CD14-positive monocyte (primary cell): ENCODE measurements at regions not wholly inside any gene's neighbourhood (a gene's known extent, or its start where the extent isn't known, plus 50 kb on each side); places are given as distances from the start of the nearest gene placed in this dataset.

Experiments used
- DNase-seq, 3 donors: peaks; one replicate each; pipeline ENCODE4 v3.0.0-alpha.2; 2011 to 2022
- H2AFZ ChIP-seq: 2 replicates; pipeline ENCODE4 v1.6.0; 2012; ENCODE audit warnings: mild to moderate bottlenecking, low read depth, low read length, inconsistent platforms; ENCODE audit not compliant: insufficient read depth, poor library complexity, severe bottlenecking
- H3K27ac ChIP-seq, 2 donors: 1 replicate in 1 of 2; 2 replicates in 1 of 2; pipeline ENCODE4 v1.5.1; 2012 to 2013; ENCODE audit warnings: low read length in 2 of 2, control low read depth in 1 of 2, inconsistent platforms in 1 of 2, low read depth in 1 of 2, mild to moderate bottlenecking in 1 of 2
- H3K27me3 ChIP-seq, 2 donors: one replicate each; pipeline versions ENCODE4 v1.6.0 to v1.6.1; 2011 to 2013; ENCODE audit warnings: low read length in 2 of 2; ENCODE audit not compliant: control insufficient read depth in 2 of 2, insufficient read depth in 2 of 2
- H3K36me3 ChIP-seq, 2 donors: replicated peaks in 1 of 2; 1 replicate in 1 of 2; 2 replicates in 1 of 2; pipeline versions ENCODE4 v1.5.1 to v1.6.1; 2012 to 2013; ENCODE audit warnings: low read length in 2 of 2, control low read depth in 1 of 2, inconsistent platforms in 1 of 2, mild to moderate bottlenecking in 1 of 2; ENCODE audit not compliant: insufficient read depth in 2 of 2, control insufficient read depth in 1 of 2
- H3K4me1 ChIP-seq, 2 donors: 1 replicate in 1 of 2; 2 replicates in 1 of 2; pipeline versions ENCODE4 v1.5.1 to v1.6.1; 2012 to 2013; ENCODE audit warnings: low read length in 2 of 2, control low read depth in 1 of 2, inconsistent platforms in 1 of 2, mild to moderate bottlenecking in 1 of 2, moderate library complexity in 1 of 2; ENCODE audit not compliant: insufficient read depth in 2 of 2, control insufficient read depth in 1 of 2
- H3K4me2 ChIP-seq: replicated peaks from 2 replicates; pipeline ENCODE3; 2012; ENCODE audit warnings: low read length, moderate library complexity, mild to moderate bottlenecking; ENCODE audit not compliant: poor library complexity, severe bottlenecking; ENCODE audit errors: extremely low read depth
- H3K4me3 ChIP-seq, 3 experiments: fragments of 200-600 bp in 1 of 3; sonication (generic) in 1 of 3; replicated peaks in 1 of 3; 1 replicate in 2 of 3; 2 replicates in 1 of 3; pipeline ENCODE4 v1.5.1; 2011 to 2013; ENCODE audit warnings: low read length in 3 of 3, mild to moderate bottlenecking in 3 of 3, control low read depth in 2 of 3, low read depth in 2 of 3, inconsistent platforms in 1 of 3, moderate library complexity in 1 of 3
- H3K79me2 ChIP-seq: 2 replicates; pipeline ENCODE4 v1.6.0; 2012; ENCODE audit warnings: mild to moderate bottlenecking, control low read depth, inconsistent platforms, low read length, moderate library complexity; ENCODE audit not compliant: insufficient read depth
- H3K9ac ChIP-seq: 2 replicates; pipeline ENCODE4 v1.6.0; 2017; ENCODE audit warnings: low read length, mild to moderate bottlenecking; ENCODE audit not compliant: insufficient read depth, poor library complexity, severe bottlenecking
- H3K9me3 ChIP-seq, 2 donors: replicated peaks in 1 of 2; 1 replicate in 1 of 2; 2 replicates in 1 of 2; pipeline versions ENCODE4 v1.5.1 to v1.6.1; 2012 to 2013; ENCODE audit warnings: low read length in 2 of 2, control low read depth in 1 of 2; ENCODE audit not compliant: control insufficient read depth in 1 of 2, insufficient read depth in 1 of 2
- H4K20me1 ChIP-seq: 2 replicates; pipeline ENCODE4 v1.6.0; 2012; ENCODE audit warnings: mild to moderate bottlenecking, low read length, control low read depth, moderate library complexity; ENCODE audit not compliant: insufficient read depth
- H3K27ac Mint-ChIP-seq, 7 donors: one replicate each; pipeline ENCODE4 v1.8.0; 2020; ENCODE audit warnings: mild to moderate bottlenecking in 7 of 7, mixed read lengths in 7 of 7, moderate library complexity in 6 of 7, inconsistent platforms in 2 of 7
- H3K27me3 Mint-ChIP-seq, 3 donors: one replicate each; pipeline ENCODE4 v1.8.0; 2021 to 2022; ENCODE audit warnings: low read depth in 3 of 3, mild to moderate bottlenecking in 3 of 3, mixed read lengths in 3 of 3, moderate library complexity in 3 of 3, inconsistent platforms in 1 of 3
- H3K36me3 Mint-ChIP-seq, 2 donors: one replicate each; pipeline ENCODE4 v1.8.0; 2020; ENCODE audit warnings: mixed read lengths in 2 of 2, inconsistent platforms in 1 of 2, mild to moderate bottlenecking in 1 of 2
- H3K4me1 Mint-ChIP-seq: one replicate; pipeline ENCODE4 v1.8.0; 2020; ENCODE audit warnings: mild to moderate bottlenecking, mixed read lengths
- H3K4me3 Mint-ChIP-seq, 2 donors: one replicate each; pipeline ENCODE4 v1.8.0; 2020; ENCODE audit warnings: mild to moderate bottlenecking in 2 of 2, mixed read lengths in 2 of 2, moderate library complexity in 1 of 2
- H3K9me3 Mint-ChIP-seq, 7 donors: one replicate each; pipeline ENCODE4 v1.8.0; 2020 to 2022; ENCODE audit warnings: mixed read lengths in 7 of 7, mild to moderate bottlenecking in 6 of 7, moderate library complexity in 6 of 7, inconsistent platforms in 2 of 7
- CTCF ChIP-seq: fragments of 200-600 bp; IDR thresholded peaks from one replicate; pipeline ENCODE4 v1.8.0; 2022; ENCODE audit warnings: antibody characterized with exemption, mild to moderate bottlenecking
- WGBS: methylation state at CpG from one replicate; pipeline ENCODE4 v1.1.5; 2013; ENCODE audit warnings: missing lambda C conversion rate; ENCODE audit not compliant: insufficient coverage; 5-methylcytosine and 5-hydroxymethylcytosine counted together
- intact Hi-C, 2 donors: fragments of 100-400 bp; cut with micrococcal nuclease; formaldehyde crosslinking; loops; one replicate each; pipeline versions ENCODE4 v1.15.0 to v1.15.1; 2023

- Histone ChIP-seq H3K79me2 (no peaks in the 10 kb centered on the region), H3K27me3 (peaks cover 0 to 2% of the 10 kb centered on the region in 2 donors), H4K20me1 (no peaks in the 10 kb centered on the region), H3K4me1 (no peaks in the 10 kb centered on the region), H3K9me3 (no peaks in the 10 kb centered on the region), H3K4me2 (no peak overlapping the region), H3K4me3 (no peak overlapping the region), H3K9ac (no peak overlapping the region), H3K36me3 (no peaks in the 10 kb centered on the region), H2AFZ (no peak overlapping the region), H3K27ac (no peak overlapping the region)
- no peak overlapping the region for H3K4me3 Mint-ChIP-seq
- no peaks in the 10 kb centered on the region for H3K4me1 Mint-ChIP-seq
- 75% methylated on average over 2 of the region's 5 CpGs for WGBS
- H3K27ac Mint-ChIP-seq = no peak overlapping the region
- H3K9me3 Mint-ChIP-seq = peaks cover 0 to 2% (median 0%) of the 10 kb centered on the region in 7 donors
- intact Hi-C loops = no loop called here
- DNase-seq = no peak
- no peaks in the 10 kb centered on the region for H3K36me3 Mint-ChIP-seq
- no peak for TF ChIP-seq CTCF
- H3K27me3 Mint-ChIP-seq = peaks cover 10 to 16% (median 15%) of the 10 kb centered on the region in 3 donors
Measured at GRCh38 chr1:29471487-29472313, 235.4 kb downstream of the PTPRU start.

GRCh38 chr1:29470788-29471119 is 234.4 kb downstream of the PTPRU start:
- Mint-ChIP-seq H3K4me3 (no peak overlapping the region), H3K4me1 (no peaks in the 10 kb centered on the region), H3K36me3 (no peaks in the 10 kb centered on the region), H3K27me3 (peaks cover 9 to 16% (median 12%) of the 10 kb centered on the region in 3 donors), H3K9me3 (peaks cover 0 to 2% (median 0%) of the 10 kb centered on the region in 7 donors), H3K27ac (no peak overlapping the region)
- TF ChIP-seq CTCF = no peak
- H3K27me3 ChIP-seq = no peaks in the 10 kb centered on the region
- intact Hi-C loops = no loop called here
- H3K9ac ChIP-seq = no peak overlapping the region
- no peaks in the 10 kb centered on the region for H4K20me1 ChIP-seq
- no peak overlapping the region for H3K4me3 ChIP-seq
- H3K4me1 ChIP-seq = no peaks in the 10 kb centered on the region
- no peaks in the 10 kb centered on the region for H3K79me2 ChIP-seq
- H3K27ac ChIP-seq = no peak overlapping the region
- H3K4me2 ChIP-seq = no peak overlapping the region
- H2AFZ ChIP-seq = no peak overlapping the region
- no peaks in the 10 kb centered on the region for H3K36me3 ChIP-seq
- 91% methylated on average over 10 of the region's 10 CpGs for WGBS
- H3K9me3 ChIP-seq = no peaks in the 10 kb centered on the region
- DNase-seq = no peak
